Osteoblast (primary cell): ENCODE measurements at regions not wholly inside any gene's neighbourhood (a gene's known extent, or its start where the extent isn't known, plus 50 kb on each side); places are given as distances from the start of the nearest gene placed in this dataset.
"Not testable (repeated sequence)": the region's sequence is repeated elsewhere in the genome, so short reads cannot be mapped to it uniquely, and the experiment has no call there.

ENCODE experiments used
- DNase-seq: peaks from one replicate; pipeline ENCODE4 v3.0.0; 2011; ENCODE audit warnings: low spot score, mixed read lengths; ENCODE audit not compliant: insufficient read length; ENCODE audit errors: missing footprints
- H2AFZ ChIP-seq: 2 replicates; pipeline ENCODE4 v1.6.0; 2011; ENCODE audit warnings: mild to moderate bottlenecking, low read length
- H3K27ac ChIP-seq: 2 replicates; pipeline ENCODE4 v1.5.1; 2011; ENCODE audit warnings: mild to moderate bottlenecking, low read depth, low read length, moderate library complexity
- H3K27me3 ChIP-seq: 2 replicates; pipeline ENCODE4 v1.6.0; 2012; ENCODE audit warnings: mild to moderate bottlenecking, control low read depth, inconsistent platforms, low read length, moderate library complexity; ENCODE audit not compliant: insufficient read depth
- H3K36me3 ChIP-seq: 2 replicates; pipeline ENCODE4 v1.5.1; 2011; ENCODE audit warnings: mild to moderate bottlenecking, low read length, control low read depth, moderate library complexity; ENCODE audit not compliant: insufficient read depth
- H3K4me1 ChIP-seq: 2 replicates; pipeline ENCODE4 v1.5.1; 2011; ENCODE audit warnings: mild to moderate bottlenecking, low read length, control low read depth, moderate library complexity; ENCODE audit not compliant: insufficient read depth
- H3K4me2 ChIP-seq: 2 replicates; pipeline ENCODE4 v1.6.0; 2011; ENCODE audit warnings: mild to moderate bottlenecking, low read length; ENCODE audit not compliant: insufficient read depth
- H3K4me3 ChIP-seq: fragments of 200-600 bp; sonication (generic); 3 replicates; pipeline ENCODE4 v1.5.1; 2012; ENCODE audit warnings: mild to moderate bottlenecking, low read length, inconsistent platforms; ENCODE audit not compliant: insufficient read depth
- H3K79me2 ChIP-seq: 2 replicates; pipeline ENCODE4 v1.6.0; 2012; ENCODE audit warnings: mild to moderate bottlenecking, low read length, control low read depth, inconsistent platforms; ENCODE audit not compliant: insufficient read depth
- H3K9me3 ChIP-seq: 2 replicates; pipeline ENCODE4 v1.5.1; 2011; ENCODE audit warnings: low read depth, low read length, control low read depth
- H4K20me1 ChIP-seq: 2 replicates; pipeline ENCODE4 v1.6.0; 2012; ENCODE audit warnings: mild to moderate bottlenecking, low read length, control low read depth; ENCODE audit not compliant: insufficient read depth
- CTCF ChIP-seq: IDR thresholded peaks from 2 replicates; pipeline ENCODE4 v1.5.1; 2011; ENCODE audit warnings: mild to moderate bottlenecking, low read depth, low read length, moderate library complexity; ENCODE audit errors: extremely low read depth

- H3K4me1 ChIP-seq: peaks cover 14% of the 10 kb centered on the region
- H3K27ac ChIP-seq, H3K9me3 ChIP-seq, H3K27me3 ChIP-seq, H4K20me1 ChIP-seq, H3K4me3 ChIP-seq, H3K36me3 ChIP-seq, H3K79me2 ChIP-seq, DNase-seq, H3K4me2 ChIP-seq, H2AFZ ChIP-seq: not testable (repeated sequence)
Measured at GRCh38 chr3:32042867-32043266, 61.3 kb downstream of the ZNF860 start.

GRCh38 chr3:32045091-32045915 is 61.1 kb upstream of the GPD1L start:
- no peaks in the 10 kb centered on the region for H3K79me2 ChIP-seq
- DNase-seq: peak; percentile 62
- no peaks in the 10 kb centered on the region for H3K27me3 ChIP-seq
- peaks cover 2% of the 10 kb centered on the region for H3K9me3 ChIP-seq
- H3K4me1 ChIP-seq: peaks cover 14% of the 10 kb centered on the region
- no peak for TF ChIP-seq CTCF
- peak overlapping the region; percentile 82 for H2AFZ ChIP-seq
- no peaks in the 10 kb centered on the region for H3K36me3 ChIP-seq
- H3K4me3 ChIP-seq: no peak overlapping the region
- H3K27ac ChIP-seq: no peak overlapping the region
- H4K20me1 ChIP-seq: no peaks in the 10 kb centered on the region
- H3K4me2 ChIP-seq: peak overlapping the region; percentile 64

GRCh38 chr3:32046102-32046501 is 60.3 kb upstream of the GPD1L start:
- Histone ChIP-seq H2AFZ (no peak overlapping the region), H3K27ac (no peak overlapping the region), H3K27me3 (no peaks in the 10 kb centered on the region), H4K20me1 (no peaks in the 10 kb centered on the region), H3K4me1 (peaks cover 14% of the 10 kb centered on the region), H3K36me3 (no peaks in the 10 kb centered on the region), H3K4me3 (no peak overlapping the region), H3K4me2 (no peak overlapping the region), H3K79me2 (no peaks in the 10 kb centered on the region), H3K9me3 (peaks cover 2% of the 10 kb centered on the region)
- DNase-seq: no peak
- TF ChIP-seq CTCF: no peak

- no peaks in the 10 kb centered on the region for H3K79me2 ChIP-seq
- TF ChIP-seq CTCF: no peak
- no peaks in the 10 kb centered on the region for H3K27me3 ChIP-seq
- H2AFZ ChIP-seq: no peak overlapping the region
- DNase-seq: no peak
- H4K20me1 ChIP-seq: no peaks in the 10 kb centered on the region
- H3K4me2 ChIP-seq: no peak overlapping the region
- H3K4me1 ChIP-seq: peaks cover 14% of the 10 kb centered on the region
- H3K9me3 ChIP-seq: no peaks in the 10 kb centered on the region
- no peaks in the 10 kb centered on the region for H3K36me3 ChIP-seq
- H3K27ac ChIP-seq: no peak overlapping the region
- H3K4me3 ChIP-seq: no peak overlapping the region
Measured at GRCh38 chr3:32048487-32049182, 57.8 kb upstream of the GPD1L start.
